Astrocyte of the cerebellum (primary cell): ENCODE measurements at regions not wholly inside any gene's neighbourhood (a gene's known extent, or its start where the extent isn't known, plus 50 kb on each side); places are given as distances from the start of the nearest gene placed in this dataset.

Experiments
- DNase-seq: peaks from one replicate; pipeline ENCODE4 v3.0.0-alpha.2; 2011; ENCODE audit warnings: low read depth
- H3K4me3 ChIP-seq: 2 replicates; pipeline ENCODE4 v1.5.1; 2011; ENCODE audit warnings: mild to moderate bottlenecking, low read depth, low read length, moderate library complexity
- CTCF ChIP-seq: IDR thresholded peaks from 2 replicates; pipeline ENCODE4 v1.5.1; 2012; ENCODE audit warnings: low read length, low read depth, moderate library complexity, mild to moderate bottlenecking; ENCODE audit errors: missing control alignments
- in situ Hi-C: cut with HindIII; loops from 2 replicates; pipeline ENCODE4 v1.10.0; 2017; ENCODE audit warnings: low sequenced_read_pairs

DNA sequence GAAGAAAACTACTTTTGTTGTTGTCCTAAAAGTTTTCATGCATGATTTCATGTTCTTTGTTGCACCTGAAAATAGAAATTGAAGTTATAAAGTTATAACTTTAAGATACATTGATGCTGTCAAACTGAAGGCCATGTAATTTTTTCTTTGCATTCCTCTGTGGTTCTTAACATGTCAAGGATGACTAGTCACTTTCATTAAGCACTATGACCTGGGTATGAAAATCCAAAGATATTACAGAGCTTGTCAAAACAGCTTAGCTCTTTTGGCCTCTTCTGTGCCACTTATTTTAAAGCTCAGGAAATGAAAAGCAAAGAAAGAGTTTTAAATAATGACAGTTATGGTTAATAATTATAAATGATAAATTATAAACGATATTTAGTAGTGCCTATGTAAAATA lies 241.6 kb upstream of the CACNA2D1 start:
- H3K4me3 ChIP-seq, result no peak overlapping the region
- no peak for DNase-seq
- in situ Hi-C loops, result no loop called here
- TF ChIP-seq CTCF, result no peak

DNA sequence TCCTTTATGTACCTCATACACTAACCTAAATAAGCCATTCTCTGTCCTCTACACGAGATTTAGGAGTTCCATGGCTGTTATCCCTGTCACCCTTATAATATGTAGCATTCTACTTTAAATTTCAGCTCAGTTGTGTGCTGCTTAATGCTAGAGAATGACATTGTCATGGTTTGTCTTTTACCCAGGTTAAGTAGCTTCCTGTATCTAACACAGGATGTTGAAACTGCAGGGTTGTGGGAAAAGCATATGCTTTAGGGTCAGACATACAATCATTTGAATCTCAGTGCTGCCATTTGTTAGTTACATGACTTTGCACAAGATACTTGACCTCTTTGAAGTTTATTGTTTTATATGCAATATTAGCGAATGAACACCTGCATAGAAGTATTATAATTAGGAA lies 235.1 kb upstream of the CACNA2D1 start:
- in situ Hi-C loops, result no loop called here
- TF ChIP-seq CTCF, result no peak
- no peak overlapping the region for H3K4me3 ChIP-seq

DNA sequence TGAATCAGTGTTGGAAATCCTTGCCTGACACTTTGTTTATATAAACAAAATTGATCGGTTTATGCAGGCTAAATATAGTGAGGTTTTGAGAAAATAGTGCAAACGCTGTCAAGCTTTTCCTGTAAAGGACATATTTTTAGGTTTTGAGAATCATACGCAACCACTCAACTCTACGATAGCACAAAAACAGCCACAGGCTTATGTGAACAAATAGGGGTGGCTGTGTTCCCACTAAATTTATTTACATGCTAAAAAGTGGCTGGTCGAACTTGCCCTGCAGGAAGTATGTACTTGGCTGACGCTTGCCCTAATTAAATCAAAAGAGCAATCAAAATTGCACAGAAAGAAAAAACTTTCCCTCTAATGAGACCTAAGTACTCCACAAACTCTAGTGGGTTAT lies 234.7 kb upstream of the CACNA2D1 start:
- TF ChIP-seq CTCF, result no peak
- in situ Hi-C loops, result no loop called here
- no peak for DNase-seq
- no peak overlapping the region for H3K4me3 ChIP-seq

More for the DNA sequence above, 235.1 kb upstream of the CACNA2D1 start:
- DNase-seq, result no peak

DNA sequence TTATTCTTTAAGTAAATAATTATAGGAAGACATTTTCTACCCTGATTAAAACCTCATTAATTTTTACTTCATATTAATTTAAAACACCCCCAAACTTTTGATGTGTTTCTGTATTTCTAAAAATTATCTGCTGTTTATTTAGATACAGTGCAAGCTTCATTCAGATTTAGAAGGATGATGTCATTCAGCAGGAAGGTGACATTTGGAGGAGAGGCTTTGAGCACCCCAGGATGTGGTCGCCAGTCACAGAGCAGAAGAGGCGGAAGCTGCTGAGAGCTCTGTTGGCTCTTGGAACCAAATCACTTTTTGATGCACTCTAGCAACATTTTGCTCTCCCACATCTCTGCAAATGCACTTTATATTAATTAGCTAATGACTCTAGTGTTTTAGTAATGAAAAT lies 233.9 kb upstream of the CACNA2D1 start:
- in situ Hi-C loops, result no loop called here
- no peak overlapping the region for H3K4me3 ChIP-seq
- no peak for DNase-seq
- TF ChIP-seq CTCF, result no peak

DNA sequence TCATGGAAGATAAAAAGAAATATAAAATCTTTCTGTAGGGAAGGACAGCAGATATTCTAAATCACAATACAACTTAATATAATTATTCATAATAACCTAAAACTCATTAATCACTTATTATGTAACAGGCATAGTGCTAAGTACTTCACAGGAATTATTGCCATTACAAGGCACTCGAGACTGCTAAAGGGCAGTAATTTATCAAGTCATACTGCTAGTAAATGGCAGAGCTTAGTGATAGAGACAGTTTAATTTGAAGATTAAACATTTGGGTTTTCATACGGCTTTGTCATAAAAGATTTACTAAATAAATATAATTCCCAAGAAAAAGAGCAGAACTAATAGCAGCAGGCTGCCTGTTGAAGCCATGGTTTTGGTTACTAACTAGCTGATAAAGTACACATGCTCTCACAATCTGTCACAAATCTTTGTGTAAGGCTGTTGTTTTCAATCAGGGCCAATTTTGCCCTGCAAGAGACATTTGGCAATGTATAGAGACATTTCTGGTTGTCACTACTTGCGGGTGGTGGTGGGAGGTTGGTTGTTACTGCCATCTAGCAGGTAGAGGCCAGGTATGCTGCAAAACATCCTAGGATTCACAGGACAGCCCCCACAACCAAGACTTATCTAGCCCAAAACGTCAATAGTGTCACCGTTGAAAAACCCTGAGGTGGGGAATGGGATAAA lies 233.3 kb upstream of the CACNA2D1 start:
- in situ Hi-C loops, result no loop called here
- no peak for TF ChIP-seq CTCF
- no peak overlapping the region for H3K4me3 ChIP-seq
- no peak for DNase-seq

GRCh38 chr7:82675396-82675795 lies 231.8 kb upstream of the CACNA2D1 start:
- in situ Hi-C loops, result no loop called here
- no peak for TF ChIP-seq CTCF
- no peak for DNase-seq
- no peak overlapping the region for H3K4me3 ChIP-seq
